GM23338 (cell line): ENCODE measurements at regions not wholly inside any gene's neighbourhood (a gene's known extent, or its start where the extent isn't known, plus 50 kb on each side); places are given as distances from the start of the nearest gene placed in this dataset.

Experiments
- CTCF ChIP-seq, 2 experiments: fragments of 200-600 bp in 1 of 2; sonication (generic) in 1 of 2; conservative IDR thresholded peaks; 2 replicates each; pipeline versions ENCODE4 v1.5.1 to v1.6.1; 2016 to 2017; ENCODE audit warnings: antibody characterized with exemption in 2 of 2, low read depth in 2 of 2, mild to moderate bottlenecking in 2 of 2, moderate library complexity in 1 of 2
- EZH2phosphoT487 ChIP-seq: fragments of 200-600 bp; sonication (generic); IDR thresholded peaks from one replicate; pipeline ENCODE4 v1.8.1; 2018; ENCODE audit warnings: antibody characterized with exemption; ENCODE audit not compliant: unreplicated experiment
- REST ChIP-seq: IDR thresholded peaks from one replicate; pipeline ENCODE4 v1.6.1; 2018; ENCODE audit warnings: antibody characterized with exemption; ENCODE audit not compliant: unreplicated experiment
- ZNF331 ChIP-seq: fragments of 250-450 bp; sonication (Bioruptor Pico); IDR thresholded peaks from 2 replicates; pipeline ENCODE4 v1.5.0; 2020; ENCODE audit warnings: low read depth, mild to moderate bottlenecking, moderate library complexity

DNA sequence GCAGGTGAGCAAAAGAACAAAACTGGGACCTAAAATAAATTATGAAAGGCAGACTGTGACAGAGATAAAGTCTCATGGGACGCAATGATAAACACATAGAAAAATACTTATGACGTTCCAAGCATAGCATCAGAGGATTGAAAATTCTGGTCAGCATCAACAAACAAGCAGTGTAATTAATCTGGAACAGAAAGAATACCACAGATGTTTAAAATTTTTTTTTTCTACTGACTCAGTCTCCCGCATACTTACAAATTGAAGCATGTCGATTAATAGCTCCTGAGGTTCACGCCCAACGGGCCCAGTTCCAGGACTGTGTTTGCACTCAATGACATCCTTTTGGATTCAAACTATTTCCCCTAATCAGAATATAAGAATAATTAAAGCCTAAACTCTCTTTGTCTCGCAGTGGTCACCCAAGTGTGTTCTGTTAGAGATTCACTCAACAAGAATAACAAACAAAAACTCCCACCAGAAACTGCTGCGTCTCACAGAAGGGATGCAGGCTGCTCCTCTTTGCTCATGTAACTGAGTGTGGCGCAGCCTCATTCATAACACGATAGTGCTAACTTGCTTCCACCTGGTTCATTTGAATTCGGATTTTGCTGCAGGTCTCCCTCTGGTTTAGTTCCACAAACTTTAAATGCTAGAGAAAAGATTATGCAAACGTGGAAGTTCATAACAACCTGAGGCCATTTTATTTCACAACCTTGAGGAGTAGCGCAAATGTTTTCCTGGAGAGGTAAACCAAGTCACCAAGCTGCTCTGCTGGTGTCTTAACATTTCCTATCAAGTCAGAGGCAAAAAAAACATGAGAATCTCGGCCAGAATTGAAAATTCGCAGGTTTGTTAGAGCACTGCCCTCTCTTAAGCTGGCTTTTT lies 69.0 kb upstream of the CITED2 start:
- TF ChIP-seq EZH2phosphoT487 = no peak
- no peak for TF ChIP-seq ZNF331 (CRISPR knock-in tag)
- no peak for TF ChIP-seq CTCF (conservative IDR thresholded peaks at IDR 0.05; ENCODE audit: low read depth in 2 of 2)
- no peak for TF ChIP-seq REST
